HPDE6-E6E7 (cell line): ENCODE measurements at regions not wholly inside any gene's neighbourhood (a gene's known extent, or its start where the extent isn't known, plus 50 kb on each side); places are given as distances from the start of the nearest gene placed in this dataset.
A peak's percentile ranks its signal among the peaks of the same experiment; 100 is the strongest.
"Not testable (repeated sequence)": the region's sequence is repeated elsewhere in the genome, so short reads cannot be mapped to it uniquely, and the experiment has no call there.

ENCODE experiments used
- DNase-seq: peaks from one replicate; pipeline ENCODE4 v3.0.0; 2011; ENCODE audit warnings: missing footprints; ENCODE audit errors: extremely low spot score

DNA sequence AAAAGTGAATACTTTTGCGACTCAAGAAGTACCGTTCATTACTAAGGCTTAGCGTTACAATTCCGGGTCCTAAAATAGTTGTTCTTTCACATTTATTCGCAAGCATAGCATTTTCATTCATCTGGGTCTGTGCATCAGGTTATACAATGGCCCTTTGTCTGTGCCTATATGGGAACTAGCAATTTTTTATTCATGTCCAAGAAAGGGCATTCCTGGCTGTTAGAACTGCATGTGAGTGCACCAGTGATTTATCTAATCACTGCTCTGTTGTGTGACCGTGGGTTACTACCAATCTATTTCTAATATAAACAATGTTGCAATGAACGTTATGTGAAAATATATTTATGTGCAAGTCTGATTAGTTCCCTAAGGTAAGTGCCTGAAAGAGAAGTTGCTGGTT, 63.8 kb downstream of the SPANXA1 start:
- not testable (repeated sequence) for DNase-seq

DNA sequence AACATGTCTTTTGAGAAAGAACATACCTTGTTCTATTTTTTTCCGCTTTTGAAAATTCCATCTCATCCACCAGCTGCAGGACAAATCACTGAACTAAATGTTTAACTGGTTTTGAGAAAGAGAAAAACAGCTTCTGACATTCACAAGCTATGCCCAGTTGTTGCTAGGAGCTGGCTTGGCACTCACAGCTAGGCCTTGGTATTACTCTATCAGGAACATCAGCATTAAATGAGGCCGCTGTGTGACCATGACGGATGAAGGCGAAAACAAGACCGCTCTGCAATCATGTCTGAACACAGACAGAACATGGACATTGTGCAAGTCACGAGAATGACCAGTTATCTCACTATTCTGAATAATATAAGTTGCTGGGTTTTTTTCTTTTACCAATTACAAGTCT, 108.8 kb downstream of the SPANXA1 start:
- DNase-seq = not testable (repeated sequence)

DNA sequence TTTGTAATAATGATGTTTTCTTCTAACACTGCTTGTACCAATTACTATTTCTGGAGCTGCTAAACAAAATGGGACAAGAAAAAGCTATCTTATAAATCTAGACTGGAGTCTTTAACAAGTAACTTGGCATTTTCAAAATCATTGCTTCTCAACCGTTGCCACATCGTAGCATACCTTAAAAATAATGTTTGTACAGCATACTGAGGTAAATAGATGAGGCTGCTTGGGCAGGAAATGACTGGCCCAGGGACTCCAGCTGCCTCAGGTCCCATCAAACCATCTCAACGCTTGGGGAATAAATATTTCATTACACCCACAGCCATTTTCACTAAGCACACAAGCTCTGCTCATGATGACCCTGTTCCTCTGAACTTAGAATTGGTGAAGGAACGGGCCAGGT, 115.1 kb downstream of the SPANXA1 start:
- no peak for DNase-seq

DNA sequence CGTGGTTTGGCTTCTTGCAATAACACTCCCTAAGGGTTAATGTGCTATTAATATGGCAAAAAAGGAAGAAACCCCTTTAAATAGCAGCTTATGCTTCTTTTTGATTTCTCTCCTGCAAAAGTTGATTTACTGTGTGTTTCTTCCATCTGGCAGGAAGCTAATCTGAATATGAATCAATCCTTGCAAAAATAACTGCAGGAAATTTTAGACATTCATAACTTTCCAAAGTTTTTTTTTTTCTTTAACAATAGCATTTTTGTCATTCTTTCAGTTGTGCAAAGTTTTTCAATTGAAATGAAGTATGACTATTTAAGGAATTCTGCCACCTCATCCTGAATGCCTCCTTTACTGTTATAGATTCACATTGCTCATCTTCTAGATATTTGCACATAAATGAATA, 115.6 kb downstream of the SPANXA1 start:
- DNase-seq = no peak

DNA sequence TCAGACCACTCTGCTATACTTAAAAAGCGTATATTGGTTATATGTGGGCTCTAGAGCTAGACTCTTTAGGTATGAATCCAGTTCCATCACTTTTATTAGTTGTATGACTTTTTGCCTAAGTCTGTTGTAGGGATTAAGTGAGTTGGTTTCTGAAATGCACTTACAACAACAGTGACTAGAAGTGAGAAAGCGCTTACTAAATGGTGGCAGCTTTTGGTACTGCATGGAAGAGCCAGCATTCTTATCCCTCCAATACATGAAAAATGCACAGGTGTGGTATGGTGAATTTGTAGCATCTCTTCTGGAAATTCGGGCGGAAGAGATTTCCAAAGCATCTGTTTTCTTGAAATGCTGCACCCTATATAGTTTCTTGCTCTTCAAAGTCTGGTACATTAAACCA, 117.1 kb downstream of the SPANXA1 start:
- DNase-seq = no peak

DNA sequence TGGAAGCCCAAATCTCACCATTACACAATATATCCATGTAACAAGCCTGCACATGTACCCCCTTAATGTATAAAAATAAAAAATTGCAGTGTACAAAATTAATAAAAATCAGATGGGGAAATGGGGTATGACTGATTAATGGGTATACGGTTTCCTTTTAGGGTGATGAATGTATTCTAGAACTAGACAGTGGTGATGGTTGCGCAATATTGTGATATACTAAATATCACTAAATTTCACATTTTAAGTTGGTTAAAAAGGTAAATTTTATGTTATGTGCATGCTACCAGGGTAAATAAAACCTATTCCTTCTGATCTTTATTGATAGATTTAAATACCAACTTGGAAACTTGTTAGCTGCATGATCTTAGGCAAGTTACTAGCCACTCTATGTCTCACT, 129.4 kb downstream of the SPANXA1 start:
- DNase-seq = no peak

DNA sequence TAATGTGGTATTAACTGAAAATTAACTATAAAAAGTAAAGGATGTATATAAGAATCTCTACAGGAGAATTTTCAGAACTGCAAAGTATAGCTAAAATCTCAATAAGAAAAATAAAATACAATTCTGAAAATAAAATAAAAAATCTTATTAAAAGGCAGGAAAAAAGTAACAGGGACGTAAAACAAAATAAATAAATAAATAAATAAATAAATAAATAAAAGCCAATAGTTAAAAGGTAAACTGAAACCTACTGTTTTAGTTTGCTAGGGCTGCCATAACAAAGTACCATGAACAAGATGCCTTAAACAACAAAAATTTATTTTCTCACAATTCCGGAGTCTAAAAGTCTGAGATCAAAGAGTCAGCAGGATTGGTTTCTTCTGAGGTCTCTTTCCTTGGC, 140.6 kb downstream of the SPANXA1 start:
- no peak for DNase-seq

DNA sequence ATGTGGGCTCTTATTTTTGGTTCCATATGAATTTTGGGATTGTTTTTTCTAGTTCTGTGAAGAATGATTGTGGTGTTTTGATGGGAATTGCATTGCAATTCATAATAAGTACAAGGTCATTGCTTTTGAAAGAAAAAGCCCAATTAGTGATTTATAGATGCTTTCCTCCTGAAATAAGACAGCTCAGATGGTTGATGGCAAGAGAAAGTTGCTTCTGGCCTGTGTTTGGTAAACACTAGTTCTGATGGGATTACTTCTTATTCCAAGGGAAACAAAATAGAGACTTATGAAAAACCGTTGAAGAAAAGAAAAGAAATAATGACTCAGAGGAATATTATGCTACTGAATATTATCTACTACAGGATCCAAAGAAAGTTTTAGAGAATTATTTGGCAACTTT, 144.9 kb downstream of the SPANXA1 start:
- DNase-seq = no peak

DNA sequence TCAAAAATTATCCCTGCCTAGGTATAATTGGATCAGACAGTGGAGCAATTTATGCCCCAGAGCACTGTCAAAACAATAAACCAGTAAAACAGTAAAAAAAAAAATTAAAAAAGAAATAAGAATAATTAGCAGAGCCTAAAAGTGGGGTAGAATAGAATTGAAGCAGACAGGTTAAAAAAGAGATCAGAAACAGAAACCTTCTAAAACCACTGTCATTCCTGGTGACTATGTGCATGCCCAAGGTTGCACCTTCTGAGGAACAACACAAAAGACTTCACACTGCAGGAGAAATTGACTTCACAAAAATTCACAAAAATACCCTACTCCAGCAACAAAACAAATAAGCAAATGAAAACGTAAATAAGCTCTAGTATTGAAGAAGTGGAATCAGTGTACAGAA, 168.6 kb downstream of the SPANXA1 start:
- no peak for DNase-seq

DNA sequence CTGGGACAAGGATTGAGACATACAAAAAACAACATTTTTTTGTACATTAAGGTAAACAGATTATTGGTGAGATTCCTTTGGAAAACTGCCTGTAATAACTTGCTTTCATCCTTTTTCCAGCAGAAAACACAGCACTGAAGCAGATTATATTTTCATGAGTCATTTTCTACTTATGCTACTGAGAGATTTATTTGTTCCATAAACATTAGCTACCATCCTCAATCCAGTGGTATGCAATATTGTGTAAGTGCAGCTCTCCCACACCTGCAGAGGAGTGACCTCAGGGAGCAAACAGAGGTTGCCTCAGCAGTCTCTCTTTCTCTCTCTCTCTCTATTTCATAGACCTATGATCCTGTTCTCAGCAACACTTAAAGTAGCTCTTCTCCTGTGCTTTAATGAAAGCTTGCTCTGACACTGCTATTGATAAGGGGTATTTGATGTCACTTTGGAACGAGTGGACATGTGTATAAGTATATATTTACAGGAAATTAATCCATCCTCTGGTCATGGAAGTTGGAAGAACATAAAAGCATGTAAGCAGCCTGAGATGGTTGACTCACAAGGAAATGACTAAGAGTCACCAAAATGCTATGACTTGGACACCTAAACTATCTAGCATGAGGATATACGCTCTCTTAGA, 163.7 kb upstream of the SPANXC start:
- DNase-seq = peak; percentile 38

DNA sequence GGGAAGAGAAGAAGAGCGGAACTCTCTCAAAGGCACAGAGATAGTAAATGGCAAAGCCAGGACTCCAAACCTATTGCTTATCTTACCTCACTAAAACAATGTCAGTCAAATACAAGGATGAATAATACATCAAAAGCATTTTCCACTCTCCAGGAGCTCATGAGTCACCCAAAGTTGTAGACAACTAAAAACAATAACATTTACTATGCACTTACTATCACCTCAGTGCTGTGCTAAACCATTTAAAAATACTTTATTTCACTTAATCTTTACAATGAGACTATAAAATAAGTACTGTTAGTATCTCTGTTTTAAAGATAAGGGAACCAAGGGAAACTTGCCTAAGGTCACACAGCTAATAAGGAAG, 163.2 kb upstream of the SPANXC start:
- DNase-seq = peak; percentile 55

DNA sequence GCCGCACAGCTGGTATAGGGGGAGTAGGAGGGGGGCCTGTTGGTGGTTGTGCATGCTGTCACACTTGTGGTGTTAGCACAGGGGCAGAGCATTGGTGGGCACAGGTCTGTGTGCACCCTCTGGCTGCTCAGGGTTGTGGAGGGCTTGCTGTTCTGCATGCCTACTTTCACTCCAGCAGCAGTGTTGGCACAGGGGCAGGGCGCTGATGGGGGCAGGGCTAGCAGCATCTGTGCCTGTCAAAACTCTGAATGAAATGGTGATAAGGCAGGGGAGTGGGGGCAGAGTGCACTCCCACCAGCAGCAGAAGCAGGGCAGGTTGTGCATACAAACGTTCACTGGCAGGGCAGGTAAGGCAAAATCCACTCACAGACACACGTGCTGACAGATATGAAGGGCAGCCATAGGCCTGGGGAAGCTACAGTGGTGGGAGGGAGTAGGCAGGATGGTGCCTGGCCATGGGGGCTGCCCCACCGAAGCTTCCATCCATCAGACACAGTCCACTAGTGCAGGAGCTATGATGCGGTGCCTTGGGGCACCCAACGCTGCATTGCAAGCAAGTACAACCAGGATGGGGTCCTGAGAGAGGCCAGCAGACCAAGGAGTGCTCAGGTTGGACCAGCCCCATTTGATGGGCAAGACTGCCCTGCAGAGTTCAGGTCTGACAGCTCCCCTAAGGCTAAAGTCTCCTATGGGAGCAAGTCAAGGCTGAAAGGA, 160.7 kb upstream of the SPANXC start:
- no peak for DNase-seq

DNA sequence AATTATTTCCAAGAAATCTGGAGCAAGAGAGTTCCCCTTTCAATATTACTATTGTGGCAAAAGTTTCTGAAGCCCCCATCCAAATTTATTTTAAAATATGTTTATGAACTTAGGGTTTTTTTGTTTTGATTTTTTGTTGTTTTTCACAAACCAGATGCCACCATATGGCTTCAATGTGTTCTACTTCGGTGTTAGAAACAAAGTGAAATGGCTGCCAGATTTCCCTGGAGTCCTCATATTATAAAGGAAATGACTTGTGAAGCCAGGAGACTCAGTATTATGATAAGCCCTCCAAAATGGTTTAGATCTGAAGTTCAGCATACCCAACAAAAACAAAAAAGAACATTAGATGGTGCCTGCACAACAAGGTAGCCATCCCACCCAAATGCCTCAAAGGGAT, 154.2 kb upstream of the SPANXC start:
- no peak for DNase-seq

DNA sequence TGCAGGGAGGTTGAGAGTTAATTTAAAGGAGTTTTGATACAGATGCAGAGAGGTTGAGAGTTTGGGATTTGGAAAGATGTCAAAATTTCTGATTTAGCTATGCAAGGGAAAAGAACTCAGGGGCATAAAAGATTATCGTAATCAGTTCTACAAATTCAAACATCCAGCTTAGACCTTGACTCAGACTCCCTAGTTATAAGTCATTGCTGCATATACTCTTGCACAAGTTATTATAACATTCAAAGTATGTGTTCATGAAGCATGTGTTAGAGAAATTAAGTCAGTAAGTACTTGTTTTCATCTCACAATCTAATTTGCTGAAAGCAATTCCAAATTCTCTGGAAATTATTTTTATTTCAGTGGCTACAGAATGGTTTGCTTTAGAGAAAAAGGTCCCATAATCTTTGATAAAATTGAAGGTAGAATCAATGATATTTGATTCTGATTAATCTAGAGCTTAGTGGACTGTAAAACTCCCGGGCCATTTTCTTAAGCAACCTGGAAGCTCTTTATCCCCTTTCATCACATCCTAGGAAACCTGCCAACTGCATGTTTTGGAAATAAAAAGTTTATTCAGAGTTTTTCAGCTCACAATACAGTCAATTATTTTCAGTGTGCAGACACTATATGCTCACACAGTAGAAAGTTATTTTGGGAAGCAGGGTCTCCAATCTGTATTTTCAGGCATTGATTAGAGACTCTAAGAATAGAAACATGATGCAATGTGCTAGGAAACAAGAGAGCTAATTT, 132.9 kb upstream of the SPANXC start:
- no peak for DNase-seq

DNA sequence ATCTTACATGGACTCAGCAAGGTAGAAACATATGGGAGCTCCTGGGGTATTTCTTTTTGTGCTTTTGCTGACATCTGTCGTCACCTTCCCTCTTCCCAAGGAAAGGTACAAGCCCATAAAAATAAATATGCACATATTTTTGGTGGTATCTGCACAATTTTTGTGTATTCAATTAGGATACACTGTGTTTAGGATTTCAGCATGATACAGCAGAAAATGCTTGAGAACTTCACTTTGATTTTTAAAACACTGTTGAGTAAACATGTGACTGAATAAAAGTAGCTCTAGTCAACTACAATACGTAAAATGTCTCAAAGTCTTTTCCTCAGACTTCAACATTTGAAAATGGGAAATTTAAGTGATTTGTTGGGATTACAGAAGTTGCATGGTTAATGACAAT, 99.4 kb upstream of the SPANXC start:
- DNase-seq = no peak

DNA sequence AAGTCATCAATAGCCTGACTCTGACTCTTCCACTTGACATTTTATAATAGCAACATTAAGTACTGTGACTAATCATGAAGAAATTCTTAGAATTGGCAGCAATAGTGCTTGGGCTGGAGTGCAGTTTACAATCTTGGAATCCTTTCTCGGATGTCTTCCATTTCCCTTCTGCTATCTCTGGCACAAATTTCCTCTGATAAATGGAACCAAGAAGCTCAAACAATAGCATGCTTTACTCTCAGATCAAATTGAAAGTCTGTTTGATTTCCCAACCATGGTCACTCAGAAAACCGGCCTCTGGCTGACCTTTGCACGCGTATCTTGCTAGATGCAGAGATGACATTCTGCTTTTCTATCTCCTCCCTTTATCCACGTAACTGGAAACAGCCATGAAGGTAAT, 99.0 kb upstream of the SPANXC start:
- DNase-seq = no peak

DNA sequence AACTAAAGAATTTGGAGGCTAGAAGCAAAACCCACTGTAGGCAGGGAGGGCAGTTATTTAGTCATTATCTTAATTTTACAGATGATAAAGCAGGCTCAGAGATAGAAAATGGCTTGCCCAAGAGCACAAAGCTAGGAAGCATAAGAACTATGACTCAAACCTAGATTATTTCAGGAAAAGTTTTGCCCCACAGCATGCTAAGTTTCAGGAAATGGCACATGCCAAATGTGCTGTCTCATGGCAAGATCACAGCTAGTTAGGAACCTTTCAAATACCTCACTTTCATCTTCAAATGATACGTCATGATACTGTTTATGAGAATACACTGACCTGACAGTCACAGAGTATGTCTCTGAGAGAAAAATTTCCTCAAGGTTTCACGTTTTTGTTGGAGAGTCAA, 78.5 kb upstream of the SPANXC start:
- DNase-seq = no peak

DNA sequence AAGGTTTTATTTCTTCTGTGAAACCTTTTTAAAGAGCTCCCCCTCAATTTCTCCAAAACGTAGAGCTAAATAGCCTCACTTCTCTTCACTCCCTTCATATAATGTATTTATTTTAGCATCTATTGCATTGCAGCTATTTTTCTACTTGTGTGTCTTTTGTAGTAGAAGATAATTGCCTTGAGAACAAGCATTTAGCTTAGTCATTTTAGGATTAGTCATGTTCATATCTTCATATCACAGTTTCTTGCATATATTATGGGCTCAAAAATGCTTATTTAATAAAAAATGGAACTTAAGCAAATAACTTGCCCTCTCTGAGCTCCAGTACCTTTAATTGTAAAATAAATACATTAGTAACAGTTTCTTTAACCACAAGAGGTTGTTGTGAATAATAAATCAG, 72.1 kb upstream of the SPANXC start:
- no peak for DNase-seq

DNA sequence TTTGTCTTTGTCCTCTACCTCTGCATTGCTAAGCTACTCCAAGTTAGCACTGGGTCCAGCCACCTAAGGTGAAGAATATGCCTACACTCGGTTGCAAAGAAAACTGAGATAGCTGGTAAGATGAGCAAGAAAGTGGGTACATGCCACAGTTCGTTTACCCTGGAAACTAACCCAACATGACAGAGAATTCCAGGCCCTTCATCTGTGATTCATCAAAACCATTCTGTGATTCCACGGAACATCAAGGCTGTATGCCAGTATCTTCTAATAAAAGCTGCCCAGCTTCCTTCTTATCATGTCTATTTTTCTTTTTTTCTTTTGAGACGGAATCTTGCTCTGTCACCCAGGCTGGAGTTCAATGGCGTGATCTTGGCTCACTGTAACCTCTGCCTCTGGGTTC, 58.7 kb upstream of the SPANXC start:
- no peak for DNase-seq
